ENCODE measurements at regions not wholly inside any gene's neighbourhood (a gene's known extent, or its start where the extent isn't known, plus 50 kb on each side); places are given as distances from the start of the nearest gene placed in this dataset.

GRCh38 chr16:11465675-11466074, 120.4 kb downstream of the RMI2 start:
- Histone ChIP-seq H3K36me3 (ENCODE audit: control insufficient read depth, insufficient read depth, low read length, severe bottlenecking) (no peaks in the 10 kb centered on the region), H3K4me1 (ENCODE audit: control insufficient read depth, insufficient read depth, low read length) (no peaks in the 10 kb centered on the region), H3K4me3 (ENCODE audit: low read length) (no peak overlapping the region), H3K9ac (ENCODE audit: low read length) (no peak overlapping the region), H3K27me3 (replicated peaks; ENCODE audit: control insufficient read depth, insufficient read depth, low read length) (peaks cover 35% of the 10 kb centered on the region), H3K9me3 (ENCODE audit: control insufficient read depth, low read length) (no peaks in the 10 kb centered on the region)
- DNase-seq (ENCODE audit: low read depth): no peak

- H3K4me3 ChIP-seq (ENCODE audit: low read length): no peak overlapping the region
- no peak overlapping the region for H3K9ac ChIP-seq (ENCODE audit: low read length)
- no peak for DNase-seq (ENCODE audit: low read depth)
- peaks cover 11% of the 10 kb centered on the region for H3K27me3 ChIP-seq (replicated peaks; ENCODE audit: control insufficient read depth, insufficient read depth, low read length)
- H3K36me3 ChIP-seq (ENCODE audit: control insufficient read depth, insufficient read depth, low read length, severe bottlenecking): no peaks in the 10 kb centered on the region
- no peaks in the 10 kb centered on the region for H3K4me1 ChIP-seq (ENCODE audit: control insufficient read depth, insufficient read depth, low read length)
- H3K9me3 ChIP-seq (ENCODE audit: control insufficient read depth, low read length): no peaks in the 10 kb centered on the region
These were observed 115.9 kb downstream of the LITAF start for GRCh38 chr16:11470676-11471415.

- H3K4me1 ChIP-seq (ENCODE audit: control insufficient read depth, insufficient read depth, low read length): no peaks in the 10 kb centered on the region
- no peaks in the 10 kb centered on the region for H3K9me3 ChIP-seq (ENCODE audit: control insufficient read depth, low read length)
- no peaks in the 10 kb centered on the region for H3K36me3 ChIP-seq (ENCODE audit: control insufficient read depth, insufficient read depth, low read length, severe bottlenecking)
- H3K27me3 ChIP-seq (replicated peaks; ENCODE audit: control insufficient read depth, insufficient read depth, low read length): peaks cover 11% of the 10 kb centered on the region
- DNase-seq (ENCODE audit: low read depth): no peak
- H3K9ac ChIP-seq (ENCODE audit: low read length): no peak overlapping the region
- H3K4me3 ChIP-seq (ENCODE audit: low read length): no peak overlapping the region
These were observed 115.2 kb downstream of the LITAF start for GRCh38 chr16:11471548-11471947.

- no peak overlapping the region for H3K4me3 ChIP-seq (ENCODE audit: low read length)
- peaks cover 11% of the 10 kb centered on the region for H3K27me3 ChIP-seq (replicated peaks; ENCODE audit: control insufficient read depth, insufficient read depth, low read length)
- no peak overlapping the region for H3K9ac ChIP-seq (ENCODE audit: low read length)
- DNase-seq (ENCODE audit: low read depth): no peak
- H3K9me3 ChIP-seq (ENCODE audit: control insufficient read depth, low read length): no peaks in the 10 kb centered on the region
- no peaks in the 10 kb centered on the region for H3K4me1 ChIP-seq (ENCODE audit: control insufficient read depth, insufficient read depth, low read length)
- H3K36me3 ChIP-seq (ENCODE audit: control insufficient read depth, insufficient read depth, low read length, severe bottlenecking): no peaks in the 10 kb centered on the region
These were observed 114.3 kb downstream of the LITAF start for GRCh38 chr16:11472410-11472809.

GRCh38 chr16:11472851-11473250, 113.9 kb downstream of the LITAF start:
- H3K9me3 ChIP-seq (ENCODE audit: control insufficient read depth, low read length): no peaks in the 10 kb centered on the region
- no peaks in the 10 kb centered on the region for H3K4me1 ChIP-seq (ENCODE audit: control insufficient read depth, insufficient read depth, low read length)
- no peak overlapping the region for H3K4me3 ChIP-seq (ENCODE audit: low read length)
- H3K27me3 ChIP-seq (replicated peaks; ENCODE audit: control insufficient read depth, insufficient read depth, low read length): peaks cover 8% of the 10 kb centered on the region
- H3K9ac ChIP-seq (ENCODE audit: low read length): no peak overlapping the region
- H3K36me3 ChIP-seq (ENCODE audit: control insufficient read depth, insufficient read depth, low read length, severe bottlenecking): no peaks in the 10 kb centered on the region
- DNase-seq (ENCODE audit: low read depth): no peak

GRCh38 chr16:11473728-11474127, 113.0 kb downstream of the LITAF start:
- no peaks in the 10 kb centered on the region for H3K4me1 ChIP-seq (ENCODE audit: control insufficient read depth, insufficient read depth, low read length)
- H3K9me3 ChIP-seq (ENCODE audit: control insufficient read depth, low read length): peaks cover 3% of the 10 kb centered on the region
- peaks cover 6% of the 10 kb centered on the region for H3K27me3 ChIP-seq (replicated peaks; ENCODE audit: control insufficient read depth, insufficient read depth, low read length)
- H3K4me3 ChIP-seq (ENCODE audit: low read length): no peak overlapping the region
- H3K36me3 ChIP-seq (ENCODE audit: control insufficient read depth, insufficient read depth, low read length, severe bottlenecking): no peaks in the 10 kb centered on the region
- DNase-seq (ENCODE audit: low read depth): no peak
- H3K9ac ChIP-seq (ENCODE audit: low read length): no peak overlapping the region

GRCh38 chr16:11474617-11475291, 112.0 kb downstream of the LITAF start:
- Histone ChIP-seq H3K4me1 (ENCODE audit: control insufficient read depth, insufficient read depth, low read length) (no peaks in the 10 kb centered on the region), H3K9ac (ENCODE audit: low read length) (no peak overlapping the region), H3K36me3 (ENCODE audit: control insufficient read depth, insufficient read depth, low read length, severe bottlenecking) (no peaks in the 10 kb centered on the region), H3K27me3 (replicated peaks; ENCODE audit: control insufficient read depth, insufficient read depth, low read length) (peaks cover 6% of the 10 kb centered on the region), H3K9me3 (ENCODE audit: control insufficient read depth, low read length) (peaks cover 3% of the 10 kb centered on the region), H3K4me3 (ENCODE audit: low read length) (no peak overlapping the region)
- DNase-seq (ENCODE audit: low read depth): no peak

GRCh38 chr16:11475896-11476630, 110.7 kb downstream of the LITAF start:
- H3K9me3 ChIP-seq (ENCODE audit: control insufficient read depth, low read length): peaks cover 10% of the 10 kb centered on the region
- peaks cover 10% of the 10 kb centered on the region for H3K27me3 ChIP-seq (replicated peaks; ENCODE audit: control insufficient read depth, insufficient read depth, low read length)
- no peak overlapping the region for H3K9ac ChIP-seq (ENCODE audit: low read length)
- no peak overlapping the region for H3K4me3 ChIP-seq (ENCODE audit: low read length)
- no peak for DNase-seq (ENCODE audit: low read depth)
- H3K4me1 ChIP-seq (ENCODE audit: control insufficient read depth, insufficient read depth, low read length): no peaks in the 10 kb centered on the region
- H3K36me3 ChIP-seq (ENCODE audit: control insufficient read depth, insufficient read depth, low read length, severe bottlenecking): no peaks in the 10 kb centered on the region

GRCh38 chr16:11476676-11477075, 110.0 kb downstream of the LITAF start:
- no peaks in the 10 kb centered on the region for H3K36me3 ChIP-seq (ENCODE audit: control insufficient read depth, insufficient read depth, low read length, severe bottlenecking)
- peaks cover 10% of the 10 kb centered on the region for H3K9me3 ChIP-seq (ENCODE audit: control insufficient read depth, low read length)
- peaks cover 10% of the 10 kb centered on the region for H3K27me3 ChIP-seq (replicated peaks; ENCODE audit: control insufficient read depth, insufficient read depth, low read length)
- DNase-seq (ENCODE audit: low read depth): no peak
- no peak overlapping the region for H3K9ac ChIP-seq (ENCODE audit: low read length)
- H3K4me3 ChIP-seq (ENCODE audit: low read length): no peak overlapping the region
- H3K4me1 ChIP-seq (ENCODE audit: control insufficient read depth, insufficient read depth, low read length): no peaks in the 10 kb centered on the region

- H3K9ac ChIP-seq (ENCODE audit: low read length): no peak overlapping the region
- H3K4me3 ChIP-seq (ENCODE audit: low read length): no peak overlapping the region
- H3K9me3 ChIP-seq (ENCODE audit: control insufficient read depth, low read length): peaks cover 20% of the 10 kb centered on the region
- H3K4me1 ChIP-seq (ENCODE audit: control insufficient read depth, insufficient read depth, low read length): no peaks in the 10 kb centered on the region
- peaks cover 10% of the 10 kb centered on the region for H3K27me3 ChIP-seq (replicated peaks; ENCODE audit: control insufficient read depth, insufficient read depth, low read length)
- H3K36me3 ChIP-seq (ENCODE audit: control insufficient read depth, insufficient read depth, low read length, severe bottlenecking): no peaks in the 10 kb centered on the region
- no peak for DNase-seq (ENCODE audit: low read depth)
These were observed 108.1 kb downstream of the LITAF start for GRCh38 chr16:11478431-11479119.

- Histone ChIP-seq H3K4me3 (ENCODE audit: low read length) (no peak overlapping the region), H3K36me3 (ENCODE audit: control insufficient read depth, insufficient read depth, low read length, severe bottlenecking) (no peaks in the 10 kb centered on the region), H3K9ac (ENCODE audit: low read length) (no peak overlapping the region), H3K9me3 (ENCODE audit: control insufficient read depth, low read length) (peaks cover 20% of the 10 kb centered on the region), H3K4me1 (ENCODE audit: control insufficient read depth, insufficient read depth, low read length) (no peaks in the 10 kb centered on the region), H3K27me3 (replicated peaks; ENCODE audit: control insufficient read depth, insufficient read depth, low read length) (peaks cover 10% of the 10 kb centered on the region)
- no peak for DNase-seq (ENCODE audit: low read depth)
These were observed 106.8 kb downstream of the LITAF start for GRCh38 chr16:11479916-11480315.
